NCI-H1417 treated with DMSO at 0.1 percent for 48 hours (cell line): ENCODE measurements at regions not wholly inside any gene's neighbourhood (a gene's known extent, or its start where the extent isn't known, plus 50 kb on each side); places are given as distances from the start of the nearest gene placed in this dataset.

Experiments used
- DNase-seq: peaks from one replicate; lab custom pipeline; 2025; lab: John Stamatoyannopoulos, UW

DNA sequence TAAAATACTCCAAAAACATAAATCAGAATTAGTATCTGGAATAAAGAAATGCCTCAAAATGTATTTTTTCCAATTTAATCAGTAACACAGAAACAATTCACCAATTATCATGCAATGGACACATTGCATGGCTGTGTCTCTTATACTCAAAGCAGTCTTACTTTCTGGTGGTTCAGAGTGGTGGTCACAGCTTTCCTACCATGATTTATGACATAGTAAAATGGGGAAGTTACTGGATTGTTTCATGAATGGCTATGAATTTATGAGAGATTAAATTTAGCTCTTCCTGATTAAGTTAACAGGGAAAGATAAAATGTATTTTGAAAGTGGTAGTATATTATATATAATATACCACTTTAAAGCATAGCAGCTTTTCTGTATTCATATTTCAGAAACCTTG lies 331.5 kb upstream of the MAP3K7 start:
- DNase-seq = no peak

GRCh38 chr6:90917376-90917775 lies 330.5 kb upstream of the MAP3K7 start:
- no peak for DNase-seq

GRCh38 chr6:90916968-90917367 lies 330.1 kb upstream of the MAP3K7 start:
- DNase-seq = no peak

- DNase-seq = no peak
Measured at GRCh38 chr6:90915224-90915915, 328.5 kb upstream of the MAP3K7 start.

- DNase-seq = no peak
Measured at GRCh38 chr6:90914312-90914711, 327.4 kb upstream of the MAP3K7 start.

DNA sequence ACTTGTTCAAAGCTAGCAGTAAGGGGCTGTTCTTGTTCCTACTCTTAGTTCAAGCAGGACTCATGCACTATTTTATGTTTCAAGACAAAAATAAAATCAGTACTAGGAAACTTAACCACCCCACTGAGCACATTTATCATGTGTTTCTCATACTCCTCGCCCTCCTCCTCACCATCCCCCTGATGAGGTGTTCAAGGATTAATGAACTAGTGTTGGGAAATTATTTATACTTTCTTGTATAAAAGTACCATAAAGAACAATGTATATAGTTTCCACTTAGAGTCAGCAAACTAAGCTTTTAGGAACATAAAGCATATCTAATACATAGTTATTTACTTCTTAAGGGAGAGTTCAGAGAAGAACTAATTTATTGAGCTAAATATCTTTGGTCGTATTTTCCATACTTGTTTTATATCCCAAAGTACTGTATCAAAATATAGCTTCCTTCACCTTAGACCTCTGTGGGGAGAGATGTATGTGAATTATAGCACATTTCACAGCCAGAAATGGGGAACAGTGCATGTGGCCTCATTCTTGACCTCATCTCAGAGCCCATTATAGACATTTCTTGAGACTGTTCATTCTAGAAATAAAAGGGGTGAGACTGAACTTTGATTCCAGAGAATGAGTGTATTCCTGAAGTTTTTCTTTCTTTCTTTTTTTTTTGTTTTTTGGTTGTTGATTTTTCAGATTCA lies 326.5 kb upstream of the MAP3K7 start:
- no peak for DNase-seq

DNA sequence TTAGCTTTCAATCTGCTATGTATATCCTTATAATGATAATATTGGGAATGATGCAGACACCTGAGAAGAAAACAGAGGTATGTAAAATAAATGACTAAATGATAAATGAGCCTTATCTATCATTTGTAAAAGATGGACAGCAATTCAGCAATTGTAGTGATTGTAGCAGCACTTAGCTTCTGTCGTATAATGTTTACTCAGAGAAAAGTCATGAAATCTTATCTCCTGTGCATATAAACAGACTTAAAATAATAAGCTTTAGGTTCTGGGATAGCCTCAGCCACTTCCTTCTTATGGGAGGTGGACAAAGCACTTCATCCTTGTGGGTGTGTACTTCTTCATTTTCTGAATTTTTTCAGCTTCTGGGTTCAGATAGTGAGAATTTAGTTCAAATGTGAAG lies 324.8 kb upstream of the MAP3K7 start:
- DNase-seq = no peak

- no peak for DNase-seq
Measured at GRCh38 chr6:90910893-90911292, 324.0 kb upstream of the MAP3K7 start.

GRCh38 chr6:90907931-90908655 lies 321.2 kb upstream of the MAP3K7 start:
- DNase-seq = no peak

DNA sequence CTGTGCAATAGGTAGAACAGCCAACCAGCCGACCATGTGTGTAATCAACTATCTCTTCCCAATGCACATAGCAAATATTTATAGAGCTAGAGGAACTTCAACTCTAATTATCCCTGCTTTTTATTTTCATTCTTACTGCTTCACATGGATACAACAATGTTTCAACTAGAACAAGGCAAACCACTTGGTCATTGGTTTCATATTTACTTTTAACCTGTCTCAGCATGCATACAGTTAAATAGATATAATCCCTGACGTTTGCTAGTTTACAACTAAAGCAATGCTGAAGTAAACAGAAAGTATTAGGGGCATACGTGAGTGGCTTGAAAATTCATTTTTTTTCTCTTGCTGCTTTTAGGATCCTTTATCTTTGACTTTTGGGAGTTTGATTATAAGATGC lies 318.5 kb upstream of the MAP3K7 start:
- no peak for DNase-seq

- no peak for DNase-seq
Measured at GRCh38 chr6:90900034-90900433, 313.2 kb upstream of the MAP3K7 start.

- no peak for DNase-seq
Measured at GRCh38 chr6:90898763-90899162, 311.9 kb upstream of the MAP3K7 start.

DNA sequence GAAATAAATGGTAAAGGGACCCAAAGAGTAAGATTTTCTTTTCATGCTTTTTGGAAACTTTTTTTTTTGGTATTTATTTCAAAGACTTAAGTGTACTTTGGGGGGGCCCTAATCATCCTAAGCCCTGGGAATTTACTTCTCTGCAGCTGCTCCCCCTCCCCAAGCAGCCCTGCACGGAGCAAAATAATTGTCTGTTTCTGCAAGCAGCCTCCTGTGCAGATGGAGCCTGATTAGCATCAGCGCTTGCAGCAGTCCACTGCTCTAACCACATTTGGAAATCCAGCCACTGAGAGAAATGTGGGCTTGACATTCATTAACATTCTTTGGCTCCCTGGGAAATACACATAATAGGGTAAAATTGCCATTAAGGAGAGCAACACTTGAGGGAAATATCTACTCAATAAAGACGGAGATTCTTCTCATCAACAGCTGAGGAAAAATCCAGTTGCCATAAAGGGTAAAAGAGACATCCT lies 309.2 kb upstream of the MAP3K7 start:
- no peak for DNase-seq

GRCh38 chr6:90895299-90896074 lies 308.6 kb upstream of the MAP3K7 start:
- DNase-seq = no peak

- DNase-seq = no peak
Measured at GRCh38 chr6:90894285-90895130, 307.6 kb upstream of the MAP3K7 start.

- DNase-seq = no peak
Measured at GRCh38 chr6:90893400-90893799, 306.5 kb upstream of the MAP3K7 start.

GRCh38 chr6:90892271-90892670 lies 305.4 kb upstream of the MAP3K7 start:
- no peak for DNase-seq

DNA sequence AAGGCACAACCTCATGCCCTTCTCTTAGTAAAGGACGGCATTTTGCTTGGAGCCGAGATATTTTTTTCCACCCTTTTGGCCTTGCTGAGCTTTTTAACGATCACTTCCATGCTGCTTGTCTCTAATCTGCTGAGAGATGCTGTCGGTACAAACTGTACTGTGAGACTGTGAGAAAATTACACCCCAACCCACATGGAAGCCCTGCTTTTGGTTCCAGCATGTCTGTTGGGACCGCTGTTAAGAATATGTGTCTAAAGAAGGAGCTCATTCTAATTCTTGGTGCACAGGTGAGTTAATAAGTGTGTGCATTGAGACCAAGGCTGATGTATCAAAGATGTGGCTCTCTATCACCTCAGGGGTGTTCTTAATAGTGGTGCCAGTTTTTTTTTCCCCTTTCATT lies 304.5 kb upstream of the MAP3K7 start:
- no peak for DNase-seq

DNA sequence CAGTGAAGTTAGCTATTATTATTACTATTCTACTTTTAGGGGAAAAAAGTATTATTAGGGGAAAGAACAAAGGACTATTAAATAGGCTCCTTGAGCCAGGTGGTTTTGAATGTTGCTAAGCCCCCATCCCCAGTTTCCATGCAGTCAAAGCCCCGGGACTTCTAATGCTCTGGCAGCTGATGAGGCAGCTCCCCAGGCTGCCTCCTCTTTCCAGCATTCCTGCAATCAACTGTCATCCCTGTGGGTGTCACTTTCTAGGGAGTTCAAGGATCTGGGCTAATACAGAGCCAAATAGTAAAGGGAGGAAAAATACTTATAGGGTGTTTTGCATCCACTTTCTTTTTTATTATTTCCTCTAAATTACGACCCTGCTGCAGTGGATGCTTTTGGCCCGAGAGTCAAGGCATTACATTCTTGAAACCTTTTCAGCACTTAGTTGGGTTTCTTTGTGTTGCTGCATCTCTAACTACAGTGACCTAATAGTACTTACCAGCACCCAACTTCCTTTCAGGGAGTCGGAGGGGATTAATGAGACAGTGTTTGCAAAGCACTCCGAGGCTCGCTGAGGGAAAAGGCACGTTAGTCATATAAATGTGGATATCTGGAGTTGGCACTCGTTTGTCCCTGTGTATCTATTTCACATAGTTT lies 303.9 kb upstream of the MAP3K7 start:
- no peak for DNase-seq

GRCh38 chr6:90887764-90888163 lies 300.9 kb upstream of the MAP3K7 start:
- DNase-seq = no peak

DNA sequence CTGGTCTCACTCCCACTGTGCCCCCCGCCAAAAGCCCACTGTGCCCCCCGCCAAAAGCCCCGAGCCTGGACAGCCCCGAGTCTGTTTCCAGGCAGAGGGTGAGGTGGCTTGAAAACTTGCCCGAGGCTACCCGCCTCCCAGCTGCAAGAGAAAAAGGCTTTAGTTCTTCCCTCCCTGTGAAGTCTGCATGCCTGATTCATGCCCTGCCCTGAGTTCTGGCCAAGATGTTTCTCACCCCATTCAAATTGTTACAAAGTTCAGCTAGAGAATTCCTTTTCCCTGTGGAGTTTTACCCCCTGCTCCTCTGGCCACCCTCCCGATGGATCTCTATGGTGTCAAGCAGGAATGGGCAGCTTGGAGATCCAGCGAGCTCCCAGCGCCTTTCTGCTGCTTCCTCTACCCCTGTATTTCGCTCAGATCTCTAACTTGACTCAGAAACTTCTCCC lies 298.8 kb upstream of the MAP3K7 start:
- DNase-seq = no peak
